Upper lobe of left lung (tissue), 6 donors: ENCODE measurements at regions not wholly inside any gene's neighbourhood (a gene's known extent, or its start where the extent isn't known, plus 50 kb on each side); places are given as distances from the start of the nearest gene placed in this dataset.
A peak's percentile ranks its signal among the peaks of the same experiment; 100 is the strongest.

ENCODE experiments used
- ATAC-seq, 2 donors: fragments of 200-7000 bp; cut with Tn5 transposase; one replicate each; pipeline ENCODE4 v1.9.1; 2022; ENCODE audit warnings: mild to moderate bottlenecking in 2 of 2, moderate library complexity in 2 of 2; ENCODE audit not compliant: low FRiP score in 2 of 2
- DNase-seq, 2 donors: peaks; one replicate each; pipeline ENCODE4 v3.0.0-alpha.2; 2019 to 2020
- H3K27ac ChIP-seq, 4 donors: fragments of 200-600 bp; sonication (generic); one replicate each; pipeline ENCODE4 v1.5.1; 2016 to 2019
- H3K27me3 ChIP-seq, 4 donors: fragments of 200-600 bp; sonication (generic); one replicate each; pipeline ENCODE4 v1.5.1; 2017 to 2019
- H3K36me3 ChIP-seq, 4 donors: fragments of 200-600 bp; sonication (generic); one replicate each; pipeline ENCODE4 v1.5.1; 2016 to 2019
- H3K4me1 ChIP-seq, 4 donors: fragments of 200-600 bp; sonication (generic); one replicate each; pipeline ENCODE4 v1.5.1; 2018 to 2019
- H3K4me3 ChIP-seq, 4 donors: fragments of 200-600 bp; sonication (generic); one replicate each; pipeline ENCODE4 v1.5.1; 2017 to 2019; ENCODE audit warnings: mild to moderate bottlenecking in 2 of 4, moderate library complexity in 1 of 4
- H3K9me3 ChIP-seq, 4 donors: fragments of 200-600 bp; sonication (generic); one replicate each; pipeline ENCODE4 v1.5.1; 2018 to 2019
- EP300 ChIP-seq, 4 donors: sonication (generic); formaldehyde crosslinking; IDR thresholded peaks; one replicate each; pipeline ENCODE4 v1.5.1; 2017; ENCODE audit warnings: antibody characterized with exemption in 4 of 4, control low read depth in 2 of 4
- POLR2A ChIP-seq, 4 donors: fragments of 450-650 bp; IDR thresholded peaks; one replicate each; pipeline ENCODE4 v1.5.1; 2016 to 2017; ENCODE audit warnings: antibody characterized with exemption in 4 of 4, mild to moderate bottlenecking in 2 of 4
- POLR2AphosphoS5 ChIP-seq, 2 donors: sonication (generic); formaldehyde crosslinking; IDR thresholded peaks; one replicate each; pipeline ENCODE4 v1.5.1; 2017; ENCODE audit warnings: antibody characterized with exemption in 2 of 2
- WGBS, 2 donors: methylation state at CpG; one replicate each; pipeline ENCODE4 v1.1.5; 2017 to 2018; 5-methylcytosine and 5-hydroxymethylcytosine counted together
- TF ChIP-seq, protein P1 (sequence below), 6 experiments: fragments of 450-650 bp in 4 of 6; fragments of 200-600 bp in 2 of 6; sonication (generic) in 2 of 6; IDR thresholded peaks; one replicate each; pipeline ENCODE4 v1.5.1; 2016 to 2019; ENCODE audit warnings: antibody characterized with exemption in 6 of 6
- donor health status: DM: no; HTN: no; CAD: no; lungs with moderate emphysema.
- donor health status: DM: no; HTN: yes; CAD: no; lungs with severe emphysema.

DNA sequence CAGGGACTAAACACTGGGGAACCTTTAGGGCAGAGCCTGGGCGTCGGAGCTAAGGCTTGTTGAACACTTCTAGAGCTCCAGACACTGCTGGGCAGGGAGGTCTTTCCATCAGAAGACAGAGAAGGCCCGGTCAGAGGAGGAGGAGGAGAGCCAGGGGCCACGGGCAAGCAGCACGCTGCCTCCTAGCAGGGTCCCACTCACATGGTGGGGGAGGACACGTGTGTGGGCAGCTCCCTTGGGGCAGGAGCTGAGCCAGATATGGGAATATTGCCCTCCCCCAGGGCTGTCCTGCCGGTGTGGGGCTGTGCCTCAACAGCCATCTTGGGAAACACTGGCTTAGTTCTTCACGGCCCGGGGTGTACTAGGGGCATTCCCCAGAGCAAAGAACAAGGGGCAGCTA, 89.6 kb upstream of the TLE3 start:
- Histone ChIP-seq H3K9me3 (peaks cover 0 to 4% (median 0%) of the 10 kb centered on the region in 4 donors), H3K27ac (no peak overlapping the region), H3K4me3 (no peak overlapping the region), H3K4me1 (no peaks in the 10 kb centered on the region), H3K27me3 (no peaks in the 10 kb centered on the region), H3K36me3 (no peaks in the 10 kb centered on the region)
- TF ChIP-seq, protein P1, sequence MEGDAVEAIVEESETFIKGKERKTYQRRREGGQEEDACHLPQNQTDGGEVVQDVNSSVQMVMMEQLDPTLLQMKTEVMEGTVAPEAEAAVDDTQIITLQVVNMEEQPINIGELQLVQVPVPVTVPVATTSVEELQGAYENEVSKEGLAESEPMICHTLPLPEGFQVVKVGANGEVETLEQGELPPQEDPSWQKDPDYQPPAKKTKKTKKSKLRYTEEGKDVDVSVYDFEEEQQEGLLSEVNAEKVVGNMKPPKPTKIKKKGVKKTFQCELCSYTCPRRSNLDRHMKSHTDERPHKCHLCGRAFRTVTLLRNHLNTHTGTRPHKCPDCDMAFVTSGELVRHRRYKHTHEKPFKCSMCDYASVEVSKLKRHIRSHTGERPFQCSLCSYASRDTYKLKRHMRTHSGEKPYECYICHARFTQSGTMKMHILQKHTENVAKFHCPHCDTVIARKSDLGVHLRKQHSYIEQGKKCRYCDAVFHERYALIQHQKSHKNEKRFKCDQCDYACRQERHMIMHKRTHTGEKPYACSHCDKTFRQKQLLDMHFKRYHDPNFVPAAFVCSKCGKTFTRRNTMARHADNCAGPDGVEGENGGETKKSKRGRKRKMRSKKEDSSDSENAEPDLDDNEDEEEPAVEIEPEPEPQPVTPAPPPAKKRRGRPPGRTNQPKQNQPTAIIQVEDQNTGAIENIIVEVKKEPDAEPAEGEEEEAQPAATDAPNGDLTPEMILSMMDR (IDR thresholded peaks at IDR 0.05), result no peak
- TF ChIP-seq EP300 (IDR thresholded peaks at IDR 0.05), result no peak
- TF ChIP-seq POLR2A (IDR thresholded peaks at IDR 0.05), result no peak
- no peak for DNase-seq
- WGBS, 2 donors, result 85 to 87% methylated on average over 6 to 9 of the region's 9 CpGs
- no peak for ATAC-seq

DNA sequence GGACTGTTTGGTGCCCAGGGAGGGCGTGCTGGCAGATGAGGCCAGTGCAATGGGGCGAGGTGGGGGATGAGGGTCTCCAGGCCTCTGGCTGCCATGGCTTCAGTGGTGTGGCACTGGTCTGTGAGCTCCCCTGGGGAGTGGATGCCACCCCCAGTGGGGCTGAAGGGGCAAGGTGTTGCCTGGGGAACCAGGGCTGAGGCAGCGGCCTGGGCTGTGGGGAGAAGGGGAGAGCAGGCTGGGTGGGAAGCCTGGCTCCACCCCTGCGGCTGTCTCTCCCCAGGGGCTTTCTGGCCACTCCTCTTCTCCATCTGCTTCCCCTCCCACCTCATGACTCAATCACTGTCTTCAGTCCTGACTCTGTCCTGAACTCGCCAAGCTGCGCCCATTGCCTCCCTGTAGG, 88.4 kb upstream of the TLE3 start:
- Histone ChIP-seq H3K36me3 (no peaks in the 10 kb centered on the region), H3K27me3 (no peaks in the 10 kb centered on the region)
- WGBS, 2 donors, result 95 to 98% methylated on average over 5 to 6 of the region's 6 CpGs

DNA sequence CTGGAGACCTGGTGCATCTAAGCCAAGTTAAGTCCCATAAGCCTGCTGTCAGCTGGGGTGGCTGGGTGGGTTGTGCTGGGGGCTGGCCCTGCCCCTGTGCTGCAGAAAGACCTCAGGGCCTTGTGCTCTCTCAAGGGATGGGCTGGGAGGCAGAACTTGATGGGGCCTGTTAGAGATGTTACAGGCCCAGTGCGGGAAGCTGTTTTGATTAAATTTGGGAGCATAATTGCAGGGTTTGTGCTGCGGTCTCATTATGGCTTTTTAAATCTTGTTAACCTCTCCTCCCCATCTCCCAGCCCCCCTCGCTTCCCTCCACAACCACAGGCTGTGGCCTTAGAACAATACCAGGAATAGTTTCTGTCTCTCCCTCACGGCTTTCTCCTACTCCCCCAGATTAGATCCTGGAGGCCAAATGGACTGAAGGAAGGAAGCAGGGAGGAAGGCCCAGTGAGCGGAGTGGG, 87.6 kb upstream of the TLE3 start:
- no peak overlapping the region for H3K27ac ChIP-seq
- no peaks in the 10 kb centered on the region for H3K27me3 ChIP-seq
- 80 to 87% methylated on average over 5 of the region's 5 CpGs for WGBS, 2 donors
- H3K4me3 ChIP-seq, result no peak overlapping the region
- no peaks in the 10 kb centered on the region for H3K9me3 ChIP-seq
- no peak for ATAC-seq
- DNase-seq, result no peak
- H3K4me1 ChIP-seq, result no peaks in the 10 kb centered on the region
- H3K36me3 ChIP-seq, result no peaks in the 10 kb centered on the region
- TF ChIP-seq POLR2AphosphoS5 (IDR thresholded peaks at IDR 0.05) (no peak), EP300 (IDR thresholded peaks at IDR 0.05) (no peak), POLR2A (IDR thresholded peaks at IDR 0.05) (no peak)
- TF ChIP-seq, protein P1 (IDR thresholded peaks at IDR 0.05), result no peak

More for the DNA sequence above, 88.4 kb upstream of the TLE3 start:
- ATAC-seq, result no peak
- no peak for TF ChIP-seq EP300 (IDR thresholded peaks at IDR 0.05)
- TF ChIP-seq POLR2AphosphoS5 (IDR thresholded peaks at IDR 0.05), result no peak
- no peak for TF ChIP-seq POLR2A (IDR thresholded peaks at IDR 0.05)
- TF ChIP-seq, protein P1 (IDR thresholded peaks at IDR 0.05), result no peak
- no peaks in the 10 kb centered on the region for H3K9me3 ChIP-seq
- no peak overlapping the region for H3K27ac ChIP-seq
- no peak overlapping the region for H3K4me3 ChIP-seq
- H3K4me1 ChIP-seq, result no peaks in the 10 kb centered on the region
- DNase-seq, result peak in 1 of 2 donors; percentile 59

DNA sequence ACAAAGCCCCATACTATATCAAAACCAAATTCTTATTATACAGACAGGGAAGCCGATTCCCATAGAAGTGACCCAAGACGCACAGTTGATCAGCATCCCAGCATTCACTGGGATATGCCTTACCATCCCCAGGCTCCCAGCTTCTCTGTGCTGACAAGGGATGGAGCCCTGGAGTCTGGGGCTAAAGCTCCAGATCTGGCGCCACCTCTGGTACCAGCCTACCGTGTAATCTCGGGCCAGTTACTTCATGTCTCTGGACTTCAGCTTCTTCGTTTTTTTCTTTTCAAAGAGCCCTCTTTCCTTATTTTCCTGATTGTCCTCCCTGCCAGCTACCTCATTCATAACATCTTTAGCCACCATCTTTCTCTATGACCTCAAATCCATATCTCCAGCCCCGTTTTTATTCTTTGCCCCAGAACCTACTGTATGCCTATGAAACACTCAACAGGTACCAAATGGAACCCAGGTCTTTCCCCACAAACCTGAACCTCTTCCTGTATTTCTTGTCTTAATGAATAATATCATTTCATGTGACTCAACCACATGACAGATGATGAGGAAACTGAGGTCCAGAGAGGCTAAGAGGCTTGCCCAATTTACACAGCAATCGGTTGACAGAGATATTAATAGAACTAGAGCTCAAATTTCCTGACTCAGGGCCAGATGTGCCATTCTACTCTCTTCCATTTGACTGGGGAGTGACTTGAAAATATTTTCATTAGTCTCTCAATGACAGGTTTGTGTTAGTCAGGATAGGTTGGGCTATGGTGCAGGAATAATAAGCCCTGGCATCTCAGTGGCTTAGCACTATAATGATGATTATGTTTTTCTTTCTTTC, 85.4 kb upstream of the TLE3 start:
- WGBS, 2 donors, result 80 to 86% methylated on average over 8 of the region's 8 CpGs
- TF ChIP-seq POLR2AphosphoS5 (IDR thresholded peaks at IDR 0.05) (no peak), POLR2A (IDR thresholded peaks at IDR 0.05) (no peak)
- TF ChIP-seq, protein P1 (IDR thresholded peaks at IDR 0.05), result no peak
- no peaks in the 10 kb centered on the region for H3K36me3 ChIP-seq
- no peaks in the 10 kb centered on the region for H3K27me3 ChIP-seq
- H3K4me1 ChIP-seq, result no peaks in the 10 kb centered on the region
- no peaks in the 10 kb centered on the region for H3K9me3 ChIP-seq
- ATAC-seq (no peak), DNase-seq (no peak)
- H3K4me3 ChIP-seq, result no peak overlapping the region
- no peak overlapping the region for H3K27ac ChIP-seq
